Ammon's horn (tissue), 1 donor: ENCODE measurements at regions not wholly inside any gene's neighbourhood (a gene's known extent, or its start where the extent isn't known, plus 50 kb on each side); places are given as distances from the start of the nearest gene placed in this dataset.

Source experiments
- DNase-seq: peaks from one replicate; pipeline ENCODE4 v3.0.0-alpha.2; 2016; ENCODE audit warnings: low spot score

- no peak for DNase-seq
Observed at GRCh38 chr17:33475594-33475993, 182.5 kb upstream of the ASIC2 start.

GRCh38 chr17:33481652-33482051 is 188.6 kb upstream of the ASIC2 start:
- no peak for DNase-seq

GRCh38 chr17:33482636-33483035 is 189.5 kb upstream of the ASIC2 start:
- DNase-seq: no peak

GRCh38 chr17:33484559-33484958 is 191.5 kb upstream of the ASIC2 start:
- DNase-seq: no peak

DNA sequence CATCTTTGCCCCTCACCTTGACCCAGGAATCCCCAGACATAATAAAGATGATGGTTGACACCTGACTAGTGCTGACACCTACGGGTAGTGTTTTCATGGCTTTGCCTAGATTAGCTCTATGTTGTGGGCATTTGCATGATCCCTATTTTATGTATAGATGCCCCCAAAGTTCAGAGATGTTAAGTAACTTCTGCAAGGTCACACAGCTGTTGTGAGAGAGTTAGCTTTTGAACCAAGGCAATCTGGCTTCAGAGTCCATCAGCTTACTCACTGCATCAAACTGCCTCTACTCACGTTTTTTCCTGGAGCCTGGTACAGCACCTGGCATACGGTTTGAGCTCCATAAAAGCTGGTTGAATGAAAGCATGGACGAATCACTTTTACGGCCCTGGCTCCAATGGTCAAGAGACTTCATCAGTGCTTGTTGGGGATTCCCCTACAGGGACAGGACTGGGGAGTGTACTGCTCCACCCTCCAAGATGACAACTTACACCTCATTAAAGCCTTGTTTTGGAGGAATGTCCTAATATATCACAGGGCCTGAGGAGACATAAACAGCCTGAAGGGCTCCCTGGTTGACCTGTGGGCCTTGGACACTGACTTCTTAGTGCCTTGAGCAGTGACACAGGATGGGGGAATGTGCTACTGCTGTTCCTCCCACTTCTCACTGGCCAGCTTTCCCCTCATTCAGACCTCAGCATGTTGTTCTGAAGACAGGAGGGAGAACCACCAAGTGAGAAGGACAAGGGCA is 193.2 kb upstream of the ASIC2 start:
- DNase-seq: no peak

- DNase-seq: no peak
Observed at GRCh38 chr17:33487187-33487879, 194.2 kb upstream of the ASIC2 start.

DNA sequence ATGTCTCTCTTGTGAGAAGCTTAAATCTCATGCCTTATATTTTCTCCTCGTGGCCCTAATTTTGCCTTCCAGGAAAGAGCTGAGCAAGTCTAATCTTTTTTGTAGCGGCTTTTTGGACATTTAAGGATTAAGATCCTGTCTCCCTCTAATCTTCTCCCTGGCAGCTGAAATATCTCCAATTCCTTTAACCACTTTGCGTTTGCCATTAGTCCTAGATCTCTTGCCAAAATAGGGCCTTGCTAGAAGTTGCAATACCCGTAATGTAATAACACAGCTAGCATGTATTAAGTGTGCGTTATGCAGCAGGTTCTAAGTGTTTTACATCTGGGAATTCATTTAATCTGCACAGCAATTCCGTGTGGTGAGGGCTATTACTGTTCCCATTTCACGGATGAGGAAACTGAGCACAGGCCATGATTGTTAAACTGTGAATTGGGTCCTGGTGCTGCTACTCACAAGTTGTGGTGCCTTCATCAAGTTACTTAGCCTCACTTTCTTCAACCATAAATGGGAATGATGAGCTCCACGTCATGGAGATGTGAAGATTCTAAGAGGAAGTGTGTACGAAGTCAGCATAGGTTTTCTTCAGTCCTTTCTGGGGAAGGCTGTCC is 198.9 kb upstream of the ASIC2 start:
- no peak for DNase-seq

DNA sequence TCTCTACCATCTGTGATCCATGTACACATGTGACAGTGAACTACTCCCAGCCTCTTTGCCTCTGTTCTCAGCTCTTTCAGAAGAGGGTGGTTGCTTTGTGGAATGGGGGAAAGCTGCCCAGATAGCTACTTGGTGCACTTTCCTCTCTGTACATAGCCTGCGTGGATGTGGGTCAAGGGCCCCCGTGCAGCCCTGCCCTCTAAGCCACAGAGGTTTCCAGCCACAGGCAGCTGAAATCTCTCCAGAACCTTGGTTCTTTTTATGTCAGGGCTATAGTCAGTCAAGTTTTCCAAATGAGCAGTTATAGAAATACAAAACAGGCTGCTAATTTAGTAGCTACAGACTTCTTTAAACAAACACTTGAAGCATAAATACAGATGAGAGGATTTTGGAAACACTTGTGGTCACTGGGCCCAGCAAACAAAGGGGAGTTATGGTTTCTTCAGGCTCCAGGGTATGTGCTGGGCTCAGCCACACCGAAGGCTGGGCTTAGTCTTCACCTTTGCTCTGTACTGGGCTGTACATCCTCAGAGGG is 199.7 kb upstream of the ASIC2 start:
- no peak for DNase-seq

GRCh38 chr17:33493566-33493965 is 200.5 kb upstream of the ASIC2 start:
- no peak for DNase-seq

GRCh38 chr17:33494151-33494550 is 201.1 kb upstream of the ASIC2 start:
- DNase-seq: no peak

DNA sequence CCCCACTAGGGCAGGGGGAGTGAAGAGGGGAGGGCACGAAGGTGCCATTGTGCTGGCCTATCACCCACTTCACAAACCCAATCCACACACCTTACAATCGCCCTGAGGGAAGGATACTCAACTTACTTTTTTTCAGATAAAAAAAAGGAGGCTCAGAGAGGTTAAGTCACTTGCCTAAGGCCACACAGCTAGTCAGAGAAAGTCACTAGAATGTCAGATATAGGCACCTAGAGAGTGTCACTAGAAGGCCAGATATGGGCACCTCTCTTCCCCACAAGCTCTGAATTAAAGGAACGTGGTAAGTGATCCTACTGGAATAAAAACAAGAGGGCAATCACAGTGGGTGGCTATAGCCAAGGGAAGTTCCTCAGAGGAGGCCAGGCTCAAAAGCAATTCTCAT is 204.5 kb upstream of the ASIC2 start:
- no peak for DNase-seq

GRCh38 chr17:33498069-33498468 is 205.0 kb upstream of the ASIC2 start:
- DNase-seq: no peak

GRCh38 chr17:33499040-33499439 is 205.9 kb upstream of the ASIC2 start:
- no peak for DNase-seq

DNA sequence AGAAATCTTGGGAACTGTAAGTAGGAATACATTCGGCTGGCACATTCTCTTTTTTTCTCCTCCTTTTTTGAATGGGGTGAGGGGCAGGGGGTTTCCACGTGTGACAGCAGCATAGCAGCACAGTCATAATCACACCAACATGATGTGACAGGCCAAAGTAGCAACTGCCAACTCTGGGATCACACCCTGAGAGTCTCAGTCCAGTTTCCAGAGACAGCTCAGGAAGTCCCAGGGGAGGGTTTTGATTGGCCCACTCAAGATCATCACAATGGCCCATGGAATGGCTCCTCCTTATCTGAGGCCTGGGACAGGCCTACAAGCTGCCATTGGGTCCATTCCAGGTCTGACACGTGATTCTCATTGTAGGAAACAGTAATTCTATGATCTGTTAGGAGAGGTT is 207.1 kb upstream of the ASIC2 start:
- no peak for DNase-seq

GRCh38 chr17:33501185-33501584 is 208.1 kb upstream of the ASIC2 start:
- DNase-seq: no peak

DNA sequence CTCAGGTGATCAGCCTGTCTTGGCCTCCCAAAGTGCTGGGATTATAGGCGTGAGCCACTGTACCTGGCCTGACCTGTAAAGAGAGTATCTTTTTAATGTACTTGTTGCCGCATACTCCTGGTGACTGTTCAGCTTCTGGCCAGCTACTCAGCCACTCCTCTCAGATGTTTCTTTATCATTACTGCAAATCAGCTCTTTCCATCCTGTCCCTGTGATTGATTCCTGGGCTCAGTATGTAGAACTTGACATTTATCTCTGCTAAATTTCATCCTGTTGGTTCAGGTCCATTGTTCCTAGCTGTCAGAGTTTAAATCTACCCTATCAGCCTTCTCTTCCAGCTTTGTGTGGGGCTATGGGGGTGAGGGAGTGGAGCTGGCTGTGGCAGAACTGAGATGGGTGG is 211.5 kb upstream of the ASIC2 start:
- no peak for DNase-seq

DNA sequence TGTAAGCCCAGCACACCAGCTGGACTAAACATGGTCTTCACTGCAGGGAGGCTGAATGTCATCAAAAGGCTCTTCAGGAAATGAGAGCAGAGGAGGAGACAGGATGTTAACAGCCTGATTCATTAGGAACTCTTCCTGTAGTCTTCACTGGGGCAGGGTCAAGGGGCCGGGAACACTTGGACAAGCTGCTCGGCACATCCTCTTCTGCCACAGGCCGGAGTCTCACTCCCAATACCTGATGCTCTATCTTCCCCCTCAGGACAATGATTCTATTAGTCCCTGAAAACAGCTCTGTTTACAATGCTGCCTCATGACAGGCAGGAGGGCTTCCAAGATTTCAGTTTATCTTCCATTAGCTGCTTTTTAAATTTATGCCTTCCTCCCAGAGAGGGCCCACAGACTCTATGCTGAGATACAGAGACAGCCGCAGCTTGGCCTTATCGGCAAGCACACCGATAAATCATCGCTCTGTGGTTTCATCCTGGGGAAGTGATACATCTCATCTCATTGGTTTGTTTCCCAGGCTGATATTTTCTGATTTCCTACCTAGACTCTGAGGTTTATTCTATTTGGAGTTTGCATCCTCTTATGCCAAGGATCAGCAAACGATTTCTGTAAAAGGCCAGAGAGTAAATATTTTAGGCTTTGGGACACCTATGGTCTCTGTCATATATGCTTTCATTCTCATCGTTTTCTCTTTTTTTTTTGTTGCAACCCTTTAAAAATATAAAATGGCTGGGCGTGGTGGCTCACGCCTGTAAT is 214.0 kb upstream of the ASIC2 start:
- DNase-seq: no peak

DNA sequence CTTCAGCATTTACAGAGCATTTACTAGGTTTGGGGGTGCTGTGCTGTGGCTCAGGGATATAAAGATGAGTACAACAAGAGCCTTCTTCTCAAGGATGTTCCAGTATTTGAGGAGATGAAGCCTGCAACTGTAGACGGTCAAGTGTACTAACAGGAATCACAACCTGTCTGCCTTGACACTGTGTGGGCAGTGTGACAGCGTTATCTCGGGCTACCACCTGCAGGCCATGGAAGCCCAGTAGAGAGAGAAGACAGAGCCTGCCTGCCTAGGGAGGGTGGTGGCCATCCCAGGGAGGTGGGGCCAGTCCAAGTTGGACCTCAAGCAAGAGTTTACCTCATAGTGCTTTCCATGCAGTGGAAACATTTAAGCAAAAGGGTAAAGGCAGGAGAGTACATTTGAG is 215.1 kb upstream of the ASIC2 start:
- DNase-seq: no peak

- peak; percentile 75 for DNase-seq
Observed at GRCh38 chr17:33509331-33509730, 216.2 kb upstream of the ASIC2 start.

DNA sequence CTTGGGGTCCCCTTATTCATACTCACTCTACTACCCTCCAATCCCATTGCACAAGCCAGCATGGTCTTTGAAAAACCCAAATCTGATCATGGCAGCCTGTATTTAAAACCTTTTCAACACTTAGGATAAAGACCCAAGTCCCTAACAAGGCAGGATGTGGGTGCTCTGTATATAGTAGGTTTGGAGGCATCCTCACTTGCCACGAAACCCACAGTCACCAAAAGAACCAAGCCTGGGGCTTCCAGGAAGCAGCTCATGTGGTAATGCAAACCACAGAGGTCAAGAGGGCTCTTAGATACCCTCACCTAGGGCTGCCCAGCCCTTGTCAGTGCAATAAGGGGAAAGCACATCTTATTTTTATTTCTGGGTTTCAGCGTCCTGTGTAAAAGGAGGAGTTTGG is 218.6 kb upstream of the ASIC2 start:
- DNase-seq: no peak

- DNase-seq: no peak
Observed at GRCh38 chr17:33512113-33512512, 219.0 kb upstream of the ASIC2 start.

DNA sequence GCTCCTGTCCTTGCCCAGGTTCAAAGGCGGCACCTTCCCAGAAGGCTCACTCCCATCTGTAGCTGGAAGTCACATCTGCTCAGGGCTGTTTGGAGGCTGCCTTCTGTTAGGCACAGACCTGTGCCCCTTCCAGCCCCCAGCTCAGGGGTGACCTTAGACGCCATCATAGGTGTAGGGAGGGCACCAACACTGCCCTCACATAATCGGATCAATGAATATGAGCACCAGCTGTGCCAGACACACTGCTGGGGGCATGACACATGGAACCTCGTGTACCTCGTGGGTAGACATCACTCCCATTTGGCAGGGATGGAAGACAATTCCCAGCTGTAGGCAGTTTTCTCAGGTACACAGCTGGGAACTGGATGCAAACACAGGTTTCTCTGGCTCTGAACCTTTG is 220.7 kb upstream of the ASIC2 start:
- no peak for DNase-seq
